ENCODE measurements at regions not wholly inside any gene's neighbourhood (a gene's known extent, or its start where the extent isn't known, plus 50 kb on each side); places are given as distances from the start of the nearest gene placed in this dataset.

- WGBS, 5 donors = 74 to 87% (median 82%) methylated on average over 5 of the region's 5 CpGs
- intact Hi-C loops (cut with DNase I; ENCODE audit: low total_unique reads) = no loop called here
Observed at GRCh38 chr6:117191009-117191408, 74.3 kb upstream of the VGLL2 start.

DNA sequence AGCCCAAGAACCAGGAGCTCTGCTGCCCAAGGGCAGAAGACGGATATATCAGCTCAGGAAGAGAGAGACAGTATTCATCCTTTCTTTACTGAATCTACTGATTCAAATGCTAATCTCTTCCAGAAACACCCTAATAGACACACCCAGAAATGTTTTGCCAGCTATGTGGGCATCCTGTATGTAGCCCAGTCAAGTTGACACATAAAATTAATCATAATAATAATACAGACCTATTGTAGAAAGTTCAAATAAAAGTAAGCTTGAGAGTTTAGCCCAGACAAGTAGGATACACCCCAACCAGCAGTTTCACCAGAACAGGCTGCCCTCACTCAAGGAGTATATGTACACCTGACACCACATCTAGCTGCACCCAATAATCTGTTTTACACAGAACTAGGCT, 73.9 kb upstream of the VGLL2 start:
- intact Hi-C loops (cut with DNase I; ENCODE audit: low total_unique reads) = no loop called here
- no peaks in the 10 kb centered on the region for H3K4me1 ChIP-seq
- TF ChIP-seq POLR2AphosphoS5 (IDR thresholded peaks at IDR 0.05) = no peak
- TF ChIP-seq POLR2A (IDR thresholded peaks at IDR 0.05) = no peak
- TF ChIP-seq, protein P1, sequence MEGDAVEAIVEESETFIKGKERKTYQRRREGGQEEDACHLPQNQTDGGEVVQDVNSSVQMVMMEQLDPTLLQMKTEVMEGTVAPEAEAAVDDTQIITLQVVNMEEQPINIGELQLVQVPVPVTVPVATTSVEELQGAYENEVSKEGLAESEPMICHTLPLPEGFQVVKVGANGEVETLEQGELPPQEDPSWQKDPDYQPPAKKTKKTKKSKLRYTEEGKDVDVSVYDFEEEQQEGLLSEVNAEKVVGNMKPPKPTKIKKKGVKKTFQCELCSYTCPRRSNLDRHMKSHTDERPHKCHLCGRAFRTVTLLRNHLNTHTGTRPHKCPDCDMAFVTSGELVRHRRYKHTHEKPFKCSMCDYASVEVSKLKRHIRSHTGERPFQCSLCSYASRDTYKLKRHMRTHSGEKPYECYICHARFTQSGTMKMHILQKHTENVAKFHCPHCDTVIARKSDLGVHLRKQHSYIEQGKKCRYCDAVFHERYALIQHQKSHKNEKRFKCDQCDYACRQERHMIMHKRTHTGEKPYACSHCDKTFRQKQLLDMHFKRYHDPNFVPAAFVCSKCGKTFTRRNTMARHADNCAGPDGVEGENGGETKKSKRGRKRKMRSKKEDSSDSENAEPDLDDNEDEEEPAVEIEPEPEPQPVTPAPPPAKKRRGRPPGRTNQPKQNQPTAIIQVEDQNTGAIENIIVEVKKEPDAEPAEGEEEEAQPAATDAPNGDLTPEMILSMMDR (IDR thresholded peaks at IDR 0.05 in 8 of 11, conservative IDR thresholded peaks at IDR 0.05 in 3 of 11) = no peak
- H3K4me3 ChIP-seq = no peak overlapping the region
- no peak for DNase-seq
- peaks cover 0 to 4% (median 0%) of the 10 kb centered on the region in 8 donors for H3K9me3 ChIP-seq
- WGBS, 5 donors = 90 to 97% (median 92%) methylated on average over 1 of the region's 1 CpG
- no peak overlapping the region for H3K27ac ChIP-seq
- no peaks in the 10 kb centered on the region for H3K27me3 ChIP-seq (replicated peaks in 1 of 7)
- H3K36me3 ChIP-seq = no peaks in the 10 kb centered on the region

More at GRCh38 chr6:117191009-117191408, 74.3 kb upstream of the VGLL2 start:
- TF ChIP-seq, protein P1 (IDR thresholded peaks at IDR 0.05 in 8 of 11, conservative IDR thresholded peaks at IDR 0.05 in 3 of 11) = no peak
- TF ChIP-seq POLR2AphosphoS5 (IDR thresholded peaks at IDR 0.05) (no peak), POLR2A (IDR thresholded peaks at IDR 0.05) (no peak)
- Histone ChIP-seq H3K4me1 (no peaks in the 10 kb centered on the region), H3K27ac (no peak overlapping the region), H3K27me3 (replicated peaks in 1 of 7) (no peaks in the 10 kb centered on the region), H3K36me3 (no peaks in the 10 kb centered on the region), H3K9me3 (peaks cover 0 to 4% (median 0%) of the 10 kb centered on the region in 8 donors), H3K4me3 (no peak overlapping the region)
- DNase-seq = no peak

- DNase-seq = no peak
- no peak overlapping the region for H3K27ac ChIP-seq
- WGBS, 5 donors = 46 to 64% (median 58%) methylated on average over 2 of the region's 2 CpGs
Observed at GRCh38 chr6:117194271-117194670, 71.1 kb upstream of the VGLL2 start.

DNA sequence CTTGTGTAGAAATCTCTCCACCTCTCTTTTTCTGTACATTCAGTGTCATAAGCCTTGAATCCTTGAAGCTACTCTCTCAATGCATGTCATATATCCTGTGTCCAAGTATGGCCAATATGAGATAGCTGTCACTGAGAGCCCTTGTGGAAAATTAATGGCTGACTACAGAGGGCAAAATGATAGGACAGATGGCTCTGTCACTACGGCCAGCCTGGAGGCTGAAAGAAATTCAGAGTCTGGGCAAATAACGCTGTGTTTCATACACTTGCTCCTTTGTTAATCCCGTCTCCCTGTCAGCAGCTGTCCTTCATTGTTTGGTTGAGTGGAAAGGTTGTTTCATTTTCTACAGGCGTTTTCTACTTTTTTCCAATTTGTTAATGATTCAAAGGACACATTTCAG, 70.4 kb upstream of the VGLL2 start:
- TF ChIP-seq POLR2AphosphoS5 (IDR thresholded peaks at IDR 0.05) = no peak
- TF ChIP-seq, protein P1 (IDR thresholded peaks at IDR 0.05 in 8 of 11, conservative IDR thresholded peaks at IDR 0.05 in 3 of 11) = no peak
- no peak for TF ChIP-seq POLR2A (IDR thresholded peaks at IDR 0.05)
- Histone ChIP-seq H3K27me3 (replicated peaks in 1 of 7) (no peaks in the 10 kb centered on the region), H3K27ac (no peak overlapping the region), H3K36me3 (no peaks in the 10 kb centered on the region), H3K9me3 (peaks cover 0 to 4% (median 0%) of the 10 kb centered on the region in 8 donors), H3K4me1 (no peaks in the 10 kb centered on the region), H3K4me3 (no peak overlapping the region)
- DNase-seq = no peak
- 61 to 74% (median 64%) methylated on average over 4 of the region's 4 CpGs for WGBS, 5 donors
- intact Hi-C loops (cut with DNase I; ENCODE audit: low total_unique reads) = no loop called here

More at GRCh38 chr6:117194271-117194670, 71.1 kb upstream of the VGLL2 start:
- Histone ChIP-seq H3K9me3 (peaks cover 0 to 4% (median 0%) of the 10 kb centered on the region in 8 donors), H3K36me3 (no peaks in the 10 kb centered on the region), H3K4me1 (no peaks in the 10 kb centered on the region), H3K27me3 (replicated peaks in 1 of 7) (no peaks in the 10 kb centered on the region), H3K4me3 (no peak overlapping the region)
- TF ChIP-seq POLR2A (IDR thresholded peaks at IDR 0.05) = no peak
- TF ChIP-seq, protein P1 (IDR thresholded peaks at IDR 0.05 in 8 of 11, conservative IDR thresholded peaks at IDR 0.05 in 3 of 11) = no peak
- no peak for TF ChIP-seq POLR2AphosphoS5 (IDR thresholded peaks at IDR 0.05)
- intact Hi-C loops (cut with DNase I; ENCODE audit: low total_unique reads) = no loop called here
